Lower lobe of right lung (tissue), 2 donors: ENCODE measurements at regions not wholly inside any gene's neighbourhood (a gene's known extent, or its start where the extent isn't known, plus 50 kb on each side); places are given as distances from the start of the nearest gene placed in this dataset.

Source experiments
- ATAC-seq, 2 donors: fragments of 200-7000 bp; cut with Tn5 transposase; one replicate each; pipeline ENCODE4 v1.9.1; 2020 to 2022; ENCODE audit warnings: mild to moderate bottlenecking in 2 of 2, moderate library complexity in 2 of 2
- DNase-seq: peaks from one replicate; pipeline ENCODE4 v3.0.0-alpha.2; 2020
- H3K27ac ChIP-seq: fragments of 200-600 bp; one replicate; pipeline ENCODE4 v1.8.0; 2022
- H3K27me3 ChIP-seq: fragments of 200-600 bp; one replicate; pipeline ENCODE4 v1.8.0; 2022; ENCODE audit warnings: low read depth
- H3K36me3 ChIP-seq: fragments of 200-600 bp; one replicate; pipeline ENCODE4 v1.8.0; 2022; ENCODE audit warnings: mild to moderate bottlenecking
- H3K4me1 ChIP-seq: fragments of 200-600 bp; one replicate; pipeline ENCODE4 v1.8.0; 2022
- H3K4me3 ChIP-seq: fragments of 200-600 bp; one replicate; pipeline ENCODE4 v1.8.0; 2022; ENCODE audit warnings: mild to moderate bottlenecking
- H3K9me3 ChIP-seq: fragments of 200-600 bp; one replicate; pipeline ENCODE4 v1.8.0; 2022
- CTCF ChIP-seq: fragments of 200-600 bp; IDR thresholded peaks from one replicate; pipeline ENCODE4 v1.8.0; 2022; ENCODE audit warnings: antibody characterized with exemption, mild to moderate bottlenecking
- intact Hi-C: fragments of 100-400 bp; cut with DNase I; formaldehyde crosslinking; loops from one replicate; pipeline ENCODE4 v1.11.0; 2022
- donor health status: DM: no; HTN: yes; CAD: no; lungs with severe emphysema.

- ATAC-seq (no peak), DNase-seq (no peak)
- intact Hi-C loops = no loop called here
- no peak overlapping the region for H3K4me3 ChIP-seq
- no peaks in the 10 kb centered on the region for H3K4me1 ChIP-seq
- no peak overlapping the region for H3K27ac ChIP-seq
- TF ChIP-seq CTCF = no peak
- H3K36me3 ChIP-seq = no peaks in the 10 kb centered on the region
- no peaks in the 10 kb centered on the region for H3K9me3 ChIP-seq
- H3K27me3 ChIP-seq = no peaks in the 10 kb centered on the region
Measured at GRCh38 chr2:142605421-142605820, 272.0 kb upstream of the KYNU start.

- no peaks in the 10 kb centered on the region for H3K4me1 ChIP-seq
- H3K9me3 ChIP-seq = no peaks in the 10 kb centered on the region
- no peak for TF ChIP-seq CTCF
- DNase-seq (no peak), ATAC-seq (no peak)
- H3K27me3 ChIP-seq = no peaks in the 10 kb centered on the region
- no peaks in the 10 kb centered on the region for H3K36me3 ChIP-seq
- intact Hi-C loops = no loop called here
- H3K4me3 ChIP-seq = no peak overlapping the region
- H3K27ac ChIP-seq = no peak overlapping the region
Measured at GRCh38 chr2:142603759-142604158, 273.7 kb upstream of the KYNU start.

GRCh38 chr2:142602418-142602989 lies 275.0 kb upstream of the KYNU start:
- Histone ChIP-seq H3K27me3 (no peaks in the 10 kb centered on the region), H3K9me3 (no peaks in the 10 kb centered on the region), H3K27ac (no peak overlapping the region), H3K4me3 (no peak overlapping the region), H3K36me3 (no peaks in the 10 kb centered on the region), H3K4me1 (no peaks in the 10 kb centered on the region)
- no peak for ATAC-seq
- no peak for DNase-seq
- intact Hi-C loops = no loop called here
- no peak for TF ChIP-seq CTCF

GRCh38 chr2:142601794-142602193 lies 275.7 kb upstream of the KYNU start:
- no peak for TF ChIP-seq CTCF
- intact Hi-C loops = no loop called here

GRCh38 chr2:142599504-142599903 lies 278.0 kb upstream of the KYNU start:
- intact Hi-C loops = no loop called here
- Histone ChIP-seq H3K27ac (no peak overlapping the region), H3K9me3 (no peaks in the 10 kb centered on the region), H3K27me3 (no peaks in the 10 kb centered on the region), H3K4me3 (no peak overlapping the region), H3K4me1 (no peaks in the 10 kb centered on the region), H3K36me3 (no peaks in the 10 kb centered on the region)
- no peak for TF ChIP-seq CTCF
- DNase-seq = no peak
- no peak for ATAC-seq

More at GRCh38 chr2:142601794-142602193, 275.7 kb upstream of the KYNU start:
- Histone ChIP-seq H3K4me1 (no peaks in the 10 kb centered on the region), H3K9me3 (no peaks in the 10 kb centered on the region), H3K27me3 (no peaks in the 10 kb centered on the region), H3K36me3 (no peaks in the 10 kb centered on the region), H3K4me3 (no peak overlapping the region), H3K27ac (no peak overlapping the region)
- DNase-seq = no peak
- ATAC-seq = no peak

GRCh38 chr2:142598846-142599245 lies 278.6 kb upstream of the KYNU start:
- intact Hi-C loops = no loop called here
- no peak overlapping the region for H3K4me3 ChIP-seq
- TF ChIP-seq CTCF = no peak

More at GRCh38 chr2:142598846-142599245, 278.6 kb upstream of the KYNU start:
- ATAC-seq (no peak), DNase-seq (no peak)
- Histone ChIP-seq H3K36me3 (no peaks in the 10 kb centered on the region), H3K27ac (no peak overlapping the region), H3K4me1 (no peaks in the 10 kb centered on the region), H3K27me3 (no peaks in the 10 kb centered on the region), H3K9me3 (no peaks in the 10 kb centered on the region)
